Stimulated activated CD4-positive, alpha-beta T cell treated with anti-CD3 and anti-CD28 coated beads, Interleukin-4, amount 100 ng/mL, for 24 hours (primary cell): ENCODE measurements at regions not wholly inside any gene's neighbourhood (a gene's known extent, or its start where the extent isn't known, plus 50 kb on each side); places are given as distances from the start of the nearest gene placed in this dataset.
"Not testable (repeated sequence)": the region's sequence is repeated elsewhere in the genome, so short reads cannot be mapped to it uniquely, and the experiment has no call there.

Source experiments
- DNase-seq: peaks from one replicate; pipeline ENCODE4 v3.0.0-alpha.2; 2020

GRCh38 chr2:239882331-239882732, 142.8 kb downstream of the NDUFA10 start:
- peak; percentile 65 for DNase-seq

- no peak for DNase-seq
Measured at GRCh38 chr2:239881561-239882320, 143.4 kb downstream of the NDUFA10 start.

GRCh38 chr2:239881031-239881471, 144.1 kb downstream of the NDUFA10 start:
- no peak for DNase-seq

- DNase-seq = no peak
Measured at GRCh38 chr2:239880396-239880795, 144.7 kb downstream of the NDUFA10 start.

- DNase-seq = no peak
Measured at GRCh38 chr2:239879423-239880084, 145.6 kb downstream of the NDUFA10 start.

GRCh38 chr2:239878686-239879085, 146.5 kb downstream of the NDUFA10 start:
- DNase-seq = no peak

- no peak for DNase-seq
Measured at GRCh38 chr2:239876948-239877289, 148.2 kb downstream of the NDUFA10 start.

GRCh38 chr2:239876271-239876947, 148.7 kb downstream of the NDUFA10 start:
- no peak for DNase-seq

- no peak for DNase-seq
Measured at GRCh38 chr2:239874636-239875356, 150.3 kb downstream of the NDUFA10 start.

GRCh38 chr2:239873656-239874635, 151.2 kb downstream of the NDUFA10 start:
- DNase-seq = no peak

- DNase-seq = no peak
Measured at GRCh38 chr2:239871481-239872435, 153.4 kb downstream of the NDUFA10 start.

- DNase-seq = no peak
Measured at GRCh38 chr2:239870863-239871262, 154.3 kb downstream of the NDUFA10 start.

GRCh38 chr2:239870276-239870675, 154.9 kb downstream of the NDUFA10 start:
- no peak for DNase-seq

GRCh38 chr2:239869272-239870155, 155.6 kb downstream of the NDUFA10 start:
- DNase-seq = no peak

GRCh38 chr2:239868556-239869181, 156.5 kb downstream of the NDUFA10 start:
- DNase-seq = no peak

GRCh38 chr2:239866778-239867177, 158.4 kb downstream of the NDUFA10 start:
- no peak for DNase-seq

- DNase-seq = no peak
Measured at GRCh38 chr2:239866350-239866749, 158.8 kb downstream of the NDUFA10 start.

GRCh38 chr2:239865856-239866255, 159.3 kb downstream of the NDUFA10 start:
- DNase-seq = not testable (repeated sequence)

GRCh38 chr2:239865059-239865639, 160.0 kb downstream of the NDUFA10 start:
- DNase-seq = no peak
